Muscle of arm (tissue), 1 donor: ENCODE measurements at regions not wholly inside any gene's neighbourhood (a gene's known extent, or its start where the extent isn't known, plus 50 kb on each side); places are given as distances from the start of the nearest gene placed in this dataset.

Experiments
- DNase-seq: peaks from one replicate; pipeline ENCODE4 v3.0.0-alpha.2; 2013

GRCh38 chr7:45455662-45456061 lies 118.5 kb upstream of the ADCY1 start:
- no peak for DNase-seq

GRCh38 chr7:45456105-45456504 lies 118.1 kb upstream of the ADCY1 start:
- no peak for DNase-seq

GRCh38 chr7:45456747-45457524 lies 117.2 kb upstream of the ADCY1 start:
- no peak for DNase-seq

- DNase-seq = no peak
These were observed 116.6 kb upstream of the ADCY1 start for GRCh38 chr7:45457591-45457990.

GRCh38 chr7:45459476-45459875 lies 114.7 kb upstream of the ADCY1 start:
- DNase-seq = no peak

GRCh38 chr7:45460379-45460778 lies 113.8 kb upstream of the ADCY1 start:
- DNase-seq = no peak

GRCh38 chr7:45461026-45461425 lies 113.1 kb upstream of the ADCY1 start:
- no peak for DNase-seq

- DNase-seq = no peak
These were observed 105.1 kb upstream of the ADCY1 start for GRCh38 chr7:45469103-45469502.

- DNase-seq = no peak
These were observed 104.1 kb upstream of the ADCY1 start for GRCh38 chr7:45470031-45470430.

GRCh38 chr7:45479781-45480180 lies 94.4 kb upstream of the ADCY1 start:
- DNase-seq = no peak

- no peak for DNase-seq
These were observed 91.7 kb upstream of the ADCY1 start for GRCh38 chr7:45482451-45482850.

GRCh38 chr7:45484094-45484493 lies 90.1 kb upstream of the ADCY1 start:
- DNase-seq = no peak

GRCh38 chr7:45486575-45486974 lies 87.6 kb upstream of the ADCY1 start:
- DNase-seq = no peak

- no peak for DNase-seq
These were observed 79.3 kb upstream of the ADCY1 start for GRCh38 chr7:45494885-45495284.

- no peak for DNase-seq
These were observed 78.5 kb upstream of the ADCY1 start for GRCh38 chr7:45495618-45496017.

- DNase-seq = no peak
These were observed 73.9 kb upstream of the ADCY1 start for GRCh38 chr7:45500257-45500656.

- DNase-seq = no peak
These were observed 72.4 kb upstream of the ADCY1 start for GRCh38 chr7:45501791-45502190.

GRCh38 chr7:45506059-45506458 lies 68.1 kb upstream of the ADCY1 start:
- DNase-seq = no peak

- DNase-seq = no peak
These were observed 64.9 kb upstream of the ADCY1 start for GRCh38 chr7:45509222-45509621.

- no peak for DNase-seq
These were observed 62.2 kb upstream of the ADCY1 start for GRCh38 chr7:45511721-45512597.

GRCh38 chr7:45514944-45515343 lies 59.2 kb upstream of the ADCY1 start:
- no peak for DNase-seq

GRCh38 chr7:45515346-45515745 lies 58.8 kb upstream of the ADCY1 start:
- DNase-seq = no peak
